ENCODE measurements at regions not wholly inside any gene's neighbourhood (a gene's known extent, or its start where the extent isn't known, plus 50 kb on each side); places are given as distances from the start of the nearest gene placed in this dataset.

- Histone ChIP-seq H3K27me3 (ENCODE audit: control insufficient read depth in 3 of 3, insufficient read depth in 3 of 3, low read depth in 1 of 3, low read length in 3 of 3) (no peaks in the 10 kb centered on the region), H3K18ac (ENCODE audit: low read length) (no peak overlapping the region), H3K36me3 (replicated peaks in 1 of 2; ENCODE audit: control insufficient read depth in 2 of 2, insufficient read depth in 2 of 2, low read length in 2 of 2) (no peaks in the 10 kb centered on the region), H2AK5ac (ENCODE audit: low read depth, low read length) (no peak overlapping the region), H2BK120ac (ENCODE audit: low read depth, low read length) (no peak overlapping the region), H2AFZ (ENCODE audit: low read length) (no peak overlapping the region), H2BK5ac (ENCODE audit: low read length) (no peak overlapping the region), H3K14ac (ENCODE audit: low read length) (no peak overlapping the region), H3K23ac (ENCODE audit: low read depth, low read length, poor library complexity) (no peak overlapping the region), H4K8ac (ENCODE audit: low read depth, low read length) (no peak overlapping the region), H3K9ac (ENCODE audit: low read depth, low read length, poor library complexity) (no peak overlapping the region), H3K4ac (ENCODE audit: low read length) (no peak overlapping the region), H3K4me1 (ENCODE audit: control insufficient read depth in 2 of 2, insufficient read depth in 1 of 2, low read depth in 1 of 2, low read length in 2 of 2) (no peaks in the 10 kb centered on the region), H3K9me3 (replicated peaks in 1 of 2; ENCODE audit: control insufficient read depth in 2 of 2, insufficient read depth in 1 of 2, low read depth in 1 of 2, low read length in 2 of 2) (no peaks in the 10 kb centered on the region), H3K4me3 (ENCODE audit: low read length in 2 of 2) (no peak overlapping the region), H2BK15ac (ENCODE audit: low read length) (no peak overlapping the region), H2BK12ac (ENCODE audit: low read length) (no peak overlapping the region), H4K91ac (ENCODE audit: low read depth, low read length, poor library complexity) (no peak overlapping the region), H3K79me1 (ENCODE audit: low read depth, low read length) (no peaks in the 10 kb centered on the region), H3K27ac (replicated peaks; ENCODE audit: low read length) (no peak overlapping the region), H3K4me2 (ENCODE audit: insufficient read depth, low read length, poor library complexity, severe bottlenecking) (no peak overlapping the region)
- WGBS, 2 donors (ENCODE audit: extremely low coverage in 2 of 2, insufficient read length in 2 of 2, insufficient replicate concordance in 1 of 2) = no CpG with 5 or more reads among the region's 5 CpGs
- DNase-seq (ENCODE audit: low spot score) = no peak
These were observed 236.6 kb upstream of the MYOCD start for GRCh38 chr17:12429116-12429515.

GRCh38 chr17:12431188-12431587, 234.5 kb upstream of the MYOCD start:
- no peak overlapping the region for H3K4me3 ChIP-seq (ENCODE audit: low read length in 2 of 2)
- H4K91ac ChIP-seq (ENCODE audit: low read depth, low read length, poor library complexity) = no peak overlapping the region
- no peaks in the 10 kb centered on the region for H3K27me3 ChIP-seq (ENCODE audit: control insufficient read depth in 3 of 3, insufficient read depth in 3 of 3, low read depth in 1 of 3, low read length in 3 of 3)
- H4K8ac ChIP-seq (ENCODE audit: low read depth, low read length) = no peak overlapping the region
- H3K9me3 ChIP-seq (replicated peaks in 1 of 2; ENCODE audit: control insufficient read depth in 2 of 2, insufficient read depth in 1 of 2, low read depth in 1 of 2, low read length in 2 of 2) = no peaks in the 10 kb centered on the region
- no peak overlapping the region for H2BK120ac ChIP-seq (ENCODE audit: low read depth, low read length)
- H3K4me1 ChIP-seq (ENCODE audit: control insufficient read depth in 2 of 2, insufficient read depth in 1 of 2, low read depth in 1 of 2, low read length in 2 of 2) = no peaks in the 10 kb centered on the region
- H2AFZ ChIP-seq (ENCODE audit: low read length) = no peak overlapping the region
- no peak for DNase-seq (ENCODE audit: low spot score)
- no peak overlapping the region for H3K4me2 ChIP-seq (ENCODE audit: insufficient read depth, low read length, poor library complexity, severe bottlenecking)
- H3K23ac ChIP-seq (ENCODE audit: low read depth, low read length, poor library complexity) = no peak overlapping the region
- H3K27ac ChIP-seq (replicated peaks; ENCODE audit: low read length) = no peak overlapping the region
- H3K79me1 ChIP-seq (ENCODE audit: low read depth, low read length) = no peaks in the 10 kb centered on the region
- no peak overlapping the region for H3K14ac ChIP-seq (ENCODE audit: low read length)
- H3K36me3 ChIP-seq (replicated peaks in 1 of 2; ENCODE audit: control insufficient read depth in 2 of 2, insufficient read depth in 2 of 2, low read length in 2 of 2) = no peaks in the 10 kb centered on the region
- WGBS, 2 donors (ENCODE audit: extremely low coverage in 2 of 2, insufficient read length in 2 of 2, insufficient replicate concordance in 1 of 2) = no CpG with 5 or more reads among the region's 4 CpGs
- H2BK12ac ChIP-seq (ENCODE audit: low read length) = no peak overlapping the region
- H3K18ac ChIP-seq (ENCODE audit: low read length) = no peak overlapping the region
- no peak overlapping the region for H2BK15ac ChIP-seq (ENCODE audit: low read length)
- no peak overlapping the region for H2BK5ac ChIP-seq (ENCODE audit: low read length)
- no peak overlapping the region for H2AK5ac ChIP-seq (ENCODE audit: low read depth, low read length)
- no peak overlapping the region for H3K9ac ChIP-seq (ENCODE audit: low read depth, low read length, poor library complexity)
- no peak overlapping the region for H3K4ac ChIP-seq (ENCODE audit: low read length)

GRCh38 chr17:12438212-12438611, 227.5 kb upstream of the MYOCD start:
- Histone ChIP-seq H3K79me1 (ENCODE audit: low read depth, low read length) (no peaks in the 10 kb centered on the region), H3K4me3 (ENCODE audit: low read length in 2 of 2) (no peak overlapping the region), H2AK5ac (ENCODE audit: low read depth, low read length) (no peak overlapping the region), H2AFZ (ENCODE audit: low read length) (no peak overlapping the region), H2BK5ac (ENCODE audit: low read length) (no peak overlapping the region), H3K14ac (ENCODE audit: low read length) (no peak overlapping the region), H4K8ac (ENCODE audit: low read depth, low read length) (no peak overlapping the region), H3K4me2 (ENCODE audit: insufficient read depth, low read length, poor library complexity, severe bottlenecking) (no peak overlapping the region), H3K23ac (ENCODE audit: low read depth, low read length, poor library complexity) (no peak overlapping the region), H3K4ac (ENCODE audit: low read length) (no peak overlapping the region), H3K4me1 (ENCODE audit: control insufficient read depth in 2 of 2, insufficient read depth in 1 of 2, low read depth in 1 of 2, low read length in 2 of 2) (no peaks in the 10 kb centered on the region), H2BK120ac (ENCODE audit: low read depth, low read length) (no peak overlapping the region), H2BK12ac (ENCODE audit: low read length) (no peak overlapping the region), H3K18ac (ENCODE audit: low read length) (no peak overlapping the region), H2BK15ac (ENCODE audit: low read length) (no peak overlapping the region), H3K9me3 (replicated peaks in 1 of 2; ENCODE audit: control insufficient read depth in 2 of 2, insufficient read depth in 1 of 2, low read depth in 1 of 2, low read length in 2 of 2) (no peaks in the 10 kb centered on the region), H3K36me3 (replicated peaks in 1 of 2; ENCODE audit: control insufficient read depth in 2 of 2, insufficient read depth in 2 of 2, low read length in 2 of 2) (no peaks in the 10 kb centered on the region), H4K91ac (ENCODE audit: low read depth, low read length, poor library complexity) (no peak overlapping the region), H3K27me3 (ENCODE audit: control insufficient read depth in 3 of 3, insufficient read depth in 3 of 3, low read depth in 1 of 3, low read length in 3 of 3) (no peaks in the 10 kb centered on the region), H3K9ac (ENCODE audit: low read depth, low read length, poor library complexity) (no peak overlapping the region), H3K27ac (replicated peaks; ENCODE audit: low read length) (no peak overlapping the region)
- DNase-seq (ENCODE audit: low spot score) = no peak
- no CpG with 5 or more reads among the region's 6 CpGs for WGBS, 2 donors (ENCODE audit: extremely low coverage in 2 of 2, insufficient read length in 2 of 2, insufficient replicate concordance in 1 of 2)

GRCh38 chr17:12438813-12439586, 226.7 kb upstream of the MYOCD start:
- Histone ChIP-seq H3K9me3 (replicated peaks in 1 of 2; ENCODE audit: control insufficient read depth in 2 of 2, insufficient read depth in 1 of 2, low read depth in 1 of 2, low read length in 2 of 2) (no peaks in the 10 kb centered on the region), H2BK12ac (ENCODE audit: low read length) (no peak overlapping the region), H3K4me2 (ENCODE audit: insufficient read depth, low read length, poor library complexity, severe bottlenecking) (no peak overlapping the region), H2BK15ac (ENCODE audit: low read length) (no peak overlapping the region), H4K91ac (ENCODE audit: low read depth, low read length, poor library complexity) (no peak overlapping the region), H3K4ac (ENCODE audit: low read length) (no peak overlapping the region), H3K4me3 (ENCODE audit: low read length in 2 of 2) (no peak overlapping the region), H2AFZ (ENCODE audit: low read length) (no peak overlapping the region), H4K8ac (ENCODE audit: low read depth, low read length) (no peak overlapping the region), H2BK120ac (ENCODE audit: low read depth, low read length) (no peak overlapping the region), H3K14ac (ENCODE audit: low read length) (no peak overlapping the region), H2BK5ac (ENCODE audit: low read length) (no peak overlapping the region), H3K79me1 (ENCODE audit: low read depth, low read length) (no peaks in the 10 kb centered on the region), H2AK5ac (ENCODE audit: low read depth, low read length) (no peak overlapping the region), H3K18ac (ENCODE audit: low read length) (no peak overlapping the region), H3K27ac (replicated peaks; ENCODE audit: low read length) (no peak overlapping the region), H3K9ac (ENCODE audit: low read depth, low read length, poor library complexity) (no peak overlapping the region), H3K4me1 (ENCODE audit: control insufficient read depth in 2 of 2, insufficient read depth in 1 of 2, low read depth in 1 of 2, low read length in 2 of 2) (no peaks in the 10 kb centered on the region), H3K27me3 (ENCODE audit: control insufficient read depth in 3 of 3, insufficient read depth in 3 of 3, low read depth in 1 of 3, low read length in 3 of 3) (no peaks in the 10 kb centered on the region), H3K36me3 (replicated peaks in 1 of 2; ENCODE audit: control insufficient read depth in 2 of 2, insufficient read depth in 2 of 2, low read length in 2 of 2) (no peaks in the 10 kb centered on the region), H3K23ac (ENCODE audit: low read depth, low read length, poor library complexity) (no peak overlapping the region)
- DNase-seq (ENCODE audit: low spot score) = no peak
- WGBS, 2 donors (ENCODE audit: extremely low coverage in 2 of 2, insufficient read length in 2 of 2, insufficient replicate concordance in 1 of 2) = no CpG with 5 or more reads among the region's 10 CpGs
